HFF-Myc (cell line): ENCODE measurements at regions not wholly inside any gene's neighbourhood (a gene's known extent, or its start where the extent isn't known, plus 50 kb on each side); places are given as distances from the start of the nearest gene placed in this dataset.

Experiments
- DNase-seq: peaks from one replicate; pipeline ENCODE4 v3.0.0-alpha.2; 2011; ENCODE audit warnings: low read depth; ENCODE audit errors: extremely low read depth
- H3K4me3 ChIP-seq: replicated peaks from 2 replicates; pipeline ENCODE4 v1.5.1; 2011; ENCODE audit warnings: low read depth, mild to moderate bottlenecking, control low read depth, low read length
- CTCF ChIP-seq: IDR thresholded peaks from 2 replicates; pipeline ENCODE4 v1.5.1; 2012; ENCODE audit warnings: mild to moderate bottlenecking, low read depth, low read length, control low read depth; ENCODE audit errors: missing control alignments

- TF ChIP-seq CTCF: no peak
- no peak overlapping the region for H3K4me3 ChIP-seq
Observed at GRCh38 chr4:114103908-114104307, 124.5 kb upstream of the ARSJ start.

GRCh38 chr4:114108869-114109268 is 129.4 kb upstream of the ARSJ start:
- H3K4me3 ChIP-seq: no peak overlapping the region
- peak; percentile 69 for DNase-seq
- TF ChIP-seq CTCF: peak; percentile 20

More at GRCh38 chr4:114103908-114104307, 124.5 kb upstream of the ARSJ start:
- no peak for DNase-seq

GRCh38 chr4:114109776-114110175 is 130.3 kb upstream of the ARSJ start:
- no peak overlapping the region for H3K4me3 ChIP-seq
- no peak for DNase-seq

GRCh38 chr4:114115526-114115925 is 136.1 kb upstream of the ARSJ start:
- DNase-seq: no peak
- TF ChIP-seq CTCF: no peak
- H3K4me3 ChIP-seq: no peak overlapping the region

More at GRCh38 chr4:114109776-114110175, 130.3 kb upstream of the ARSJ start:
- no peak for TF ChIP-seq CTCF

- TF ChIP-seq CTCF: no peak
- DNase-seq: no peak
- H3K4me3 ChIP-seq: no peak overlapping the region
Observed at GRCh38 chr4:114116861-114117260, 137.4 kb upstream of the ARSJ start.

- TF ChIP-seq CTCF: no peak
- DNase-seq: no peak
- H3K4me3 ChIP-seq: no peak overlapping the region
Observed at GRCh38 chr4:114121221-114121620, 141.8 kb upstream of the ARSJ start.

- DNase-seq: no peak
- H3K4me3 ChIP-seq: no peak overlapping the region
- TF ChIP-seq CTCF: no peak
Observed at GRCh38 chr4:114132199-114132598, 152.8 kb upstream of the ARSJ start.
